HEK293T (cell line): ENCODE measurements at regions not wholly inside any gene's neighbourhood (a gene's known extent, or its start where the extent isn't known, plus 50 kb on each side); places are given as distances from the start of the nearest gene placed in this dataset.

Experiments used
- CTCF ChIA-PET: fragments of 350-600 bp; formaldehyde crosslinking; extraction: SDS; loops from one replicate; lab custom pipeline; 2021; ENCODE audit warnings: antibody characterized with exemption, inconsistent platforms; lab: Yijun Ruan, JAX
- POLR2A ChIA-PET: fragments of 350-600 bp; formaldehyde crosslinking; extraction: SDS; loops from one replicate; lab custom pipeline; 2020; ENCODE audit warnings: antibody characterized with exemption, inconsistent platforms; lab: Yijun Ruan, JAX
- DNase-seq: peaks from one replicate; pipeline ENCODE4 v3.0.0; 2012; ENCODE audit warnings: mixed read lengths; ENCODE audit errors: extremely low spot score
- ARNT ChIP-seq: fragments of 450-650 bp; IDR thresholded peaks from 2 replicates; pipeline ENCODE4 v1.6.1; 2017; ENCODE audit warnings: mild to moderate bottlenecking
- BHLHE40 ChIP-seq: fragments of 450-650 bp; IDR thresholded peaks from 2 replicates; pipeline ENCODE4 v1.6.1; 2016; ENCODE audit warnings: mild to moderate bottlenecking, moderate library complexity, borderline replicate concordance
- CTBP1 ChIP-seq: fragments of 450-650 bp; IDR thresholded peaks from 2 replicates; pipeline ENCODE4 v1.6.1; 2016; ENCODE audit warnings: borderline replicate concordance
- ELF4 ChIP-seq: fragments of 450-650 bp; IDR thresholded peaks from 2 replicates; pipeline ENCODE4 v1.6.1; 2017; ENCODE audit warnings: antibody characterized with exemption
- FOXA1 ChIP-seq: fragments of 450-650 bp; IDR thresholded peaks from 2 replicates; pipeline ENCODE4 v1.6.1; 2016; ENCODE audit warnings: mild to moderate bottlenecking
- FOXK2 ChIP-seq: fragments of 450-650 bp; IDR thresholded peaks from 2 replicates; pipeline ENCODE4 v1.6.1; 2016; ENCODE audit warnings: mild to moderate bottlenecking
- FOXM1 ChIP-seq: fragments of 450-650 bp; IDR thresholded peaks from 2 replicates; pipeline ENCODE4 v1.6.1; 2017; ENCODE audit warnings: mild to moderate bottlenecking, borderline replicate concordance
- HDGF ChIP-seq: fragments of 450-650 bp; IDR thresholded peaks from 2 replicates; pipeline ENCODE4 v1.6.1; 2017; ENCODE audit warnings: antibody characterized with exemption, borderline replicate concordance
- L3MBTL2 ChIP-seq: fragments of 450-650 bp; conservative IDR thresholded peaks from 2 replicates; pipeline ENCODE4 v1.6.1; 2016; ENCODE audit warnings: mild to moderate bottlenecking
- LEF1 ChIP-seq: fragments of 450-650 bp; IDR thresholded peaks from 2 replicates; pipeline ENCODE4 v1.6.1; 2017; ENCODE audit warnings: mild to moderate bottlenecking, borderline replicate concordance
- NFRKB ChIP-seq: fragments of 450-650 bp; IDR thresholded peaks from 2 replicates; pipeline ENCODE4 v1.6.1; 2016; ENCODE audit warnings: mild to moderate bottlenecking, moderate library complexity
- PKNOX1 ChIP-seq: fragments of 450-650 bp; IDR thresholded peaks from 2 replicates; pipeline ENCODE4 v1.6.1; 2016
- SP1 ChIP-seq: fragments of 450-650 bp; IDR thresholded peaks from 2 replicates; pipeline ENCODE4 v1.6.1; 2017
- SUZ12 ChIP-seq: fragments of 450-650 bp; IDR thresholded peaks from 2 replicates; pipeline ENCODE4 v1.6.1; 2016; ENCODE audit warnings: mild to moderate bottlenecking
- TARDBP ChIP-seq: fragments of 450-650 bp; IDR thresholded peaks from 2 replicates; pipeline ENCODE4 v1.6.1; 2016
- ZNF384 ChIP-seq: fragments of 450-650 bp; IDR thresholded peaks from 2 replicates; pipeline ENCODE4 v1.6.1; 2016

DNA sequence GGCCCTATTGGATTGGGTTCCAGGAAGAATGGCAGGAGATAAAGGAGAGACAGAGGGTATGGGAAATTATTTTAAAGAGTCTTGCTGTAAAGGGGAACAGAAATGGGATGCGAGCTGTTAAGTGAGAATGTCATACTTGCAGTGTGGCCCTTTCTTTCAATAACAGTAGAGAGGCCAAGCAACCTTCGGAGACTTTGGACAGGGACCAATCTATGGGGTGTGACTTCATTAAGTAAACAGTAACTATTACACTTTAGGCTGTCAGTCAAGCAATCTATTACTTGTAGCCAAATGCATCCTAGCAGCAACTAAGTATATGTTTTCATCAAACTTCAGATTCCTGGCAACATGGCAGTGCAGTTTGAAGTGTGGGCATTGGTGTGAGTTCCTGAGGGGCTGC, 376.2 kb upstream of the LARGE1 start:
- no peak for TF ChIP-seq ELF4
- no peak for TF ChIP-seq CTBP1
- no peak for TF ChIP-seq FOXK2
- no peak for TF ChIP-seq BHLHE40
- no peak for TF ChIP-seq ZNF384
- TF ChIP-seq PKNOX1 = no peak
- no peak for TF ChIP-seq FOXM1
- no peak for TF ChIP-seq ARNT
- TF ChIP-seq SP1 = no peak
- no peak for TF ChIP-seq FOXA1
- TF ChIP-seq SUZ12 = no peak
- no peak for TF ChIP-seq NFRKB
- no peak for TF ChIP-seq TARDBP
- TF ChIP-seq HDGF = no peak
- no peak for TF ChIP-seq LEF1
- no peak for TF ChIP-seq L3MBTL2
- CTCF ChIA-PET = no interaction called here
- no peak for DNase-seq
- POLR2A ChIA-PET = no interaction called here

DNA sequence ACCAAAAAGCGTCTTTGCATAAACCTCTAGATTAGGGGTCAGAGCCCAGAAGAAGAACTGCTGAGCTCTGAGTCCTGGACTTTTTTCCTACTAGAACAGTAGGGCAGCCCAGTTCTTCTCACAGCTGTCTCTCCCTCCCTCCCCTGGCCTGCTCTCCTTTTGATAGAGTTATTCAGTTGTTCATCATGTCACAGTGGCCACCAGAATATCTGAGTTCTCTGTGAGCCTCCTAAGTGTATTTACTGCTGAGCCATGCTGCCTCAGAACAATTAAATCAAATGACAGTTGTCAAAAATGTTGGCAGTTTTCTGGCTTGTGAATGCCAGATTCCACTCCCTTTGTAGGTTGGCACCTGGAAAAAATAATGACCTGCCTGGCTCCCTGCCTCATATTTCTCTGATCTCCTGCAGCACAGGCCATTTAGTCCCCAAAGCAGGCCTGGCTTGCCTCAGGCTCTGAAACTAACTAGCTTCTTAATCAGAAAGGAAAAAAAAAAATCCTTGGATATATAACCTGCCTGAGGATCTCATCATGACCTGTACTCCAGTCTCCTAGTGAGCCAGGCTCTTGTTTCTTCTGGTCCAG, 377.4 kb upstream of the LARGE1 start:
- ChIA-PET CTCF (no interaction called here), POLR2A (no interaction called here)
- TF ChIP-seq TARDBP (no peak), ARNT (no peak), ELF4 (no peak), HDGF (no peak)
- DNase-seq = no peak

DNA sequence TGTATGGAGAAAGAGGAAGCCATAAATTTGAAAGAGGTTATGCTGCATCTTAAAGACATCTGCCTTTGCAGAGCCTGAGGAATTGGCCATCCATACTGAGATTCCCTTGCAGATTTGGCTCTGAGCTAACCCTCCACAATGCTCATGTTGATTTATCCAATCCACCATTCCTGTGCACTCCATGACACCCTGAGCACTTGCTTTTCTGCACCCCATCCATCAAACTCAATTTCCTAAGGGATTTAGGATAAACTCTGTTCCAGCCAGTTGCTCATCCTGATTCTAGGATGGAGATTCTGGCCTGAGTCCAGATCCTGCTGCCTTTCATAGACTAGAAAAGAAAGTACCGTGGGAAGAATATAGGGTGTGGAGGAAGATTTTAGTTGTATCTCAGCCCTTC, 379.2 kb upstream of the LARGE1 start:
- DNase-seq = no peak
- ChIA-PET POLR2A (no interaction called here), CTCF (no interaction called here)
- TF ChIP-seq SP1 (no peak), FOXM1 (no peak), ELF4 (no peak), NFRKB (no peak), LEF1 (no peak), ARNT (no peak), L3MBTL2 (no peak), SUZ12 (no peak), FOXK2 (no peak), TARDBP (no peak), PKNOX1 (no peak), CTBP1 (no peak), FOXA1 (no peak), HDGF (no peak), ZNF384 (no peak), BHLHE40 (no peak)

- ChIA-PET POLR2A (no interaction called here), CTCF (no interaction called here)
- TF ChIP-seq LEF1 (no peak), NFRKB (no peak), FOXA1 (no peak), BHLHE40 (no peak), PKNOX1 (no peak), FOXK2 (no peak), L3MBTL2 (no peak), HDGF (no peak), SP1 (no peak), FOXM1 (no peak), SUZ12 (no peak), ZNF384 (no peak)
- no peak for DNase-seq
These were observed 381.3 kb upstream of the LARGE1 start for GRCh38 chr22:34301569-34301968.

DNA sequence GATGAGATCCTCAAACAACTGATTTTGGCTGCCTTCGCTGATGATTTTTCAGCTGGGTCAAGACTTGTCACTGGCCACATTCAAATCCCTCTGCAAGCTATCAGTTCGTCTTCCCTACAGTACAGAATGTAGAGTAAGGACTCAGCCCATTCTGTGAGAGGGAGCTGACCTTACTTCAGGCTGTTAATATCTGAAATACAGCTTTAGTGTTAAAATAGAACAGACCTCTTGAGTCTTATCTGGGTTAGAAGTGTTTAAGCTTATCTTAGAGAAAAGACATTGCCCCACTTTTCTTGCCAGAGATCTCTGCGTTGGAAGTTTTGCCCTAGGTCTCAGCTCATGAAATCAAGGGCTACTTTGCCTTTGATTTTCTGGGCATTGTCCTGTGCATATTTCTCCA, 383.4 kb upstream of the LARGE1 start:
- CTCF ChIA-PET = no interaction called here
- TF ChIP-seq ZNF384 = no peak
- TF ChIP-seq FOXM1 = no peak
- TF ChIP-seq ELF4 = no peak
- no peak for TF ChIP-seq L3MBTL2
- no peak for TF ChIP-seq FOXA1
- TF ChIP-seq BHLHE40 = no peak
- TF ChIP-seq FOXK2 = no peak
- TF ChIP-seq HDGF = no peak
- TF ChIP-seq SP1 = no peak

DNA sequence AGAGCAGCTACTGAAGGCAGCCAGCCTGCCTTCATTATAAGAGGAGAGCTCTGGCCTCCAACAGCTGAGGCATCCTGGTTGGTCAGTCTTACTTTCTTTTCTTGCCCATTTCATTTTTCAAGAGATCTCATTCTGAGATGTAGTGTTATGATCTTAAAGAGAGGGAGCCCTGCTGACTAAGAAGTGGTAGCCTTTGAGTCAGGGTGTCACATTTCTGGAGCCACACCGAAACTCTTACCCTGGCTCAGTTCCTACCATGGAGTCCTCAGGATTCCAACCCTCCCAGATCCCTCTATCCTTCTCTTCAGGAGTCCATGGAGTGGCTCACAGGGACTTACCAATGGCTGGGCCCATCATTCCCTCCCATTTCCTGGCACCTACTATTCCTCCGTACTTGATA, 386.1 kb upstream of the LARGE1 start:
- ChIA-PET CTCF (no interaction called here), POLR2A (no interaction called here)

More for the DNA sequence above, 383.4 kb upstream of the LARGE1 start:
- DNase-seq = no peak
- POLR2A ChIA-PET = no interaction called here

DNA sequence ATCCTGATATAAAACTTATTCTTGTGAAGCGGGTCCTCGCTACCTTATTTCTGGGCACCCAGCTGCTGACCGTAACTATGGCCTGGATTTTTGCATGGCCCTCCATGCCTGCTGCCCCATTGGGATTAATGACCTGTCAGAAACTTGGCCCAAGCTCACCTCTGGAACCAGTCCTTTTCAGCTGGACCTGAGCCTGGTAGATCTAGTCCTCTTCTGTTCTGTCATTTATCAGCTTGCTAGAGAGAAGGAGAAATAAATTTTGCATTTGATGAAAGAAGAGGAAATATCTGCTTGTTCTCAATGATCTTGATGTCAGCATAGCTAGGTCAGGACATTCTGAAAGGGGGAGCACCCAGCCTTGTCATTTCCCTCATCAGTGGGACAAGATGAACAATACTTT, 387.8 kb upstream of the LARGE1 start:
- POLR2A ChIA-PET = no interaction called here
- no peak for TF ChIP-seq L3MBTL2
- no peak for TF ChIP-seq PKNOX1
- no peak for TF ChIP-seq FOXK2
- no peak for TF ChIP-seq FOXM1
- no peak for TF ChIP-seq SUZ12
- no peak for TF ChIP-seq NFRKB
- TF ChIP-seq ELF4 = no peak
- CTCF ChIA-PET = no interaction called here
- DNase-seq = no peak

More for the DNA sequence above, 386.1 kb upstream of the LARGE1 start:
- DNase-seq = no peak
- no peak for TF ChIP-seq ARNT
- no peak for TF ChIP-seq FOXA1
